ENCODE measurements at regions not wholly inside any gene's neighbourhood (a gene's known extent, or its start where the extent isn't known, plus 50 kb on each side); places are given as distances from the start of the nearest gene placed in this dataset.
"Not testable (repeated sequence)": the region's sequence is repeated elsewhere in the genome, so short reads cannot be mapped to it uniquely, and the experiment has no call there.

GRCh38 chr4:188977232-188977631 lies 838.0 kb downstream of the TRIML1 start:
- DNase-seq: peak; percentile 18

- no peak for DNase-seq
Observed at GRCh38 chr4:188984518-188984917, 845.3 kb downstream of the TRIML1 start.

DNA sequence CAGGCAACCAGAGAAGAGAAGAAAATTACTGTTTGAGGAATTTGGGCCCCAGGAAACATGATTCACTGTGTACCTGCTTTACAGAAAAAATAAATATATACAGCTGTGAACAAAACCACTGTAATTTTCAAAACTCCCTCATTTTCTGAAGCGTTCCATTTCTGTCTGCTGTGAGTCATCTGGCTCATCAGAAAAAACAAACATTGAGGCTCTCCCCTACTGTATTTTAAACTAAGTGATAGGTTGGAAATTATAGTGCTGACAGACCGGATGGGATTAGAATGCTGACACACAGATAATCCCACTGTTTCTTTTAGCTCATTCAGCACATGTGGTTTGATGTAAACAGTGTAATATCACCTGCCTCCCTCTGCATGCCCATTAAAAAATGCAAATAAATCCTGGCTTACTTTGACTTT lies 847.0 kb downstream of the TRIML1 start:
- DNase-seq: no peak

DNA sequence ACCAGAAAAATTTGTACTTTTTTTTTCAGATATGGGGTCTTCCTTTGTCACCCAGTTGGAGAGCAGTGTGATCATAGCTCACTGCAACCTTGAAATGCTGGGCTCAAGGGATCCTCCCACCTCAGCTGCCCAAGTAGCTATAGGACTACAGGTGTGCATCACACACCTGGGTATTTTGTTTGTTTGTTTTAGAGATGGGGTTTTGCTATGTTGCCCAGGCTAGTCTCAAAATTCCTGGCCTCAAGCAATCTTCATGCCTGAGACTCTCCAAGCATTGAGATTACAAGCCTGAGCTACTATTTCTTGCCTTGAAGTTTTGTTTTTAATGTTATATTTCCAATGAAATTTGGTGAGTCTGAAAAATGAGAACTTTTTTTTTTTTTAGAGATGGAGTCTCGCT lies 847.8 kb downstream of the TRIML1 start:
- no peak for DNase-seq

GRCh38 chr4:188988131-188988530 lies 848.9 kb downstream of the TRIML1 start:
- DNase-seq: no peak

DNA sequence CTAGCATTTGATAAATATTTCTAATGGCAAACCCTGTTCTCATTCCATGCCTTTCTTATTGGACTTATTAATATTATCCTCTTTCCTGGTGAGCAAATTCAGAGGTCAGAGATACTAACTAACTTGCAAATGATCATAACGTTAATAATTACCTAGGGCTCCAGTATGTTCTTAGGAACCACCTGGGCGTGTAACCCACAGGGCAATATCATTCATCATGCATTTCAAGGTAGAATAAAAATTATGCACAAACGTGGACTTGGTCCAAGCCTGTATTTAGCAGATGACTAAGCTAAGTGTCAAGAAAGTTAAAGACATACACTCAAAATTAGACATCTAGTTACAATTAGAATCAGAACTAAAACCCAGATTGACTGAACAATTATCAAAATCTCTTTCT lies 850.1 kb downstream of the TRIML1 start:
- DNase-seq: no peak

DNA sequence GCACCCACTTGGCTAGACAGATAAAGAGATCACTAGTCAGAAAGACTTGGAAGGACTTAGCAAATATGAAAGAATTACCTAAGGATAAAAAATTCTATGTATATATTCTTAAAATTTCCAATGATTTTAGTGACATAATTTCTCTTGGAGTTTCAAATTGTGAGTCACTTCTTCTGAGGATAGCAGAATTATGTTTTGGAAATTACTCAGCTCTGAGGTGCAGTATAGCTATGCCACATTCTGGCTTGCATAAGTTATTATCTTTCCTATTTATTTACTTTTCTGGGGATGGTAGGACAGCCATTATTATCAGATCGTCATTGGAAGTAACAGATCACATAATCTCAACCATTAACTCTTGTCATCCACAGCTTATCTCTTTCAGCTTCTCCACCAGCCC lies 853.5 kb downstream of the TRIML1 start:
- no peak for DNase-seq

- no peak for DNase-seq
Observed at GRCh38 chr4:188993871-188994270, 854.6 kb downstream of the TRIML1 start.

- no peak for DNase-seq
Observed at GRCh38 chr4:189001283-189001970, 862.2 kb downstream of the TRIML1 start.

DNA sequence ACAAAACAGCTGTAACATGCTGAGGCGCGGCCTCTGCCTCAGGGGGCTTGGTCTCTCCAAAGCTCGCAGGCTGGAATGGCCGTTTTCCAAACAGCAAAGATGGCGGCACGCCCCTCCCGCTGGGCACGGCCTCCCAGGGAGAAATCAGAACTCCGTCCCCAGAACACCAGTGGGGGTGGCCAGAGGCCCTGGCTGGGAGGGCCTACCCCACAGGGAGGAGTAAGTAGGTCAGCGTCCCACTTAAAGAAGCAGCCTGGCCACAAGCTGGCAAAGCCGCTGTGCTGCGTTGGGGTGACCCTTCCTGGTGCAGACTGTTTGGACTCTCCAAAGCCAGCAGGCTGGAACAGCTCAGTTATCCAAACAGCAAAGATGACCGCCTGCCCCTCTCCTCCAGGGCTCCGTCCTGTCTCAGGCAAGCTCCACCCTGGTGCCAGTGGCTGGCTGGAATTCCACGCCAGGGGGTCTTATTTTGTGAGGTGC lies 862.8 kb downstream of the TRIML1 start:
- no peak for DNase-seq

- no peak for DNase-seq
Observed at GRCh38 chr4:189002475-189002874, 863.2 kb downstream of the TRIML1 start.

GRCh38 chr4:189010452-189011217 lies 871.4 kb downstream of the TRIML1 start:
- DNase-seq: not testable (repeated sequence)

DNA sequence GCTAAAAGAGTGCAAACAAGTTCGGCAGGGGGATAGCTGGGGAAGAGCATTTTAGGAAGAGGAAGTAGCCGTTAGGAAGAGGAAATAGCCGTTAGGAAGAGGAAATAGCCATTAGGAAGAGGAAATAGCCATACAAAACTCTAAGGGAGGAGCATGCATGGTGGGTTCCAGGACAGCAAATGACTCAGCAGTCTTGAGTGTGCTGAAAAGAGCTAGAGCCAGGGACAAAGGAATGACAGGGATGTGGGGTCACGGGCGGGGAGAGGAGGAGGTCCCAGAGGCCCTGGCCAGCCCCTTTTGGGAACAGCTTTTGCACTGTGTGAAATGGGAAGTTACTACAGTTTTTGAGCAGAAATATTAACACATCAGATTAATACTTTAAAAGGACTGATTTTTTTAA lies 882.6 kb downstream of the TRIML1 start:
- no peak for DNase-seq

- DNase-seq: no peak
Observed at GRCh38 chr4:189022440-189023035, 883.3 kb downstream of the TRIML1 start.

DNA sequence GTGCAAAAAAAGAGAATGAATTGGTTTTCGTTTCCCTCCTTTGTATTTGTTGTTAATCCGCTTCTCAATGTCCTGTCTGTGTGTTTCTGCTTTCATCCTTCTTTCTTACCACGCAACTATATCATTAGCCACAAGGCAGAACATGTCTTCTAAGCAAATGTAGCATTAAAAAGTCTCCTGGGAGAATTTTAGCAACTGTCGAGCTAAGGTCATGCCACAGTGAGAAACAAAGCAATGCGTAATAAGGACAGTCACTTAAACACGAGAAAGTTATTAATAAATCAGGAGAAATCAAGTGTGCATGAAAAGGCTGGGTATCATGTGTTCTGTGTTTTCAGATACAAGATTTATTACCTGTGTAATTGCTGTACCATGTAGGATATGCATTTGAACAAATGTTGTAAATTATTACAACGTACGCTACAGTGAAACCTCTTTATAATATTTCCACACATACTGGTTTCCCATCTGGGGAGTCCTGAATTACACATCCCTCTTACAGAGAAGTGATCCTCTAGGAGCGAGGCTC lies 890.8 kb downstream of the TRIML1 start:
- no peak for DNase-seq

- DNase-seq: no peak
Observed at GRCh38 chr4:189032606-189033338, 893.5 kb downstream of the TRIML1 start.

DNA sequence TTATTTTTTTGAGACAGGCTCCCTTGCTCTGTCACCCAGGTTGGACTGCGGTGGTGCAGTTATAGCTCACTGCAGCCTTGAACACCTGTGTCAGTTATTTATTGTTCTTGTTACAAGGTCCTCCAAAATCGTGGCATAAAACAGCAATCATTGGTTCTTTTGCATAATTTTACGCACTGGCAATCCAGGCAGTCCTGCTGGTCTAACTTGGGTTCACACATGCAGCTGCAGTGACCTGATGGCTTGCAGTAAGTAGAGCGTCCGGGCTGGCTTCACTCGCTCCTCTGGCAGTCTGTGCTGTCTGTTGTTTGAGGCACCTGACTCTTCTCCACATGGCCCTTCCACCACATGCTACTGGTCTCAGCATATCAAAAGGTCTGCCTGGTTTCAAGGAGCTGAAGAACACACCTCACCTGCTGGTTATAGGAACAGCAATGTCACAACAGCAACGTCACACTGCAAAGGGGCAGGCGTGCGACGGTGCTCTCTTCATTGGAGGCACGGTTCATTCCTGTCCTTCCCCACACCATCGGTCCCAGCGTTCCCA lies 894.6 kb downstream of the TRIML1 start:
- no peak for DNase-seq

DNA sequence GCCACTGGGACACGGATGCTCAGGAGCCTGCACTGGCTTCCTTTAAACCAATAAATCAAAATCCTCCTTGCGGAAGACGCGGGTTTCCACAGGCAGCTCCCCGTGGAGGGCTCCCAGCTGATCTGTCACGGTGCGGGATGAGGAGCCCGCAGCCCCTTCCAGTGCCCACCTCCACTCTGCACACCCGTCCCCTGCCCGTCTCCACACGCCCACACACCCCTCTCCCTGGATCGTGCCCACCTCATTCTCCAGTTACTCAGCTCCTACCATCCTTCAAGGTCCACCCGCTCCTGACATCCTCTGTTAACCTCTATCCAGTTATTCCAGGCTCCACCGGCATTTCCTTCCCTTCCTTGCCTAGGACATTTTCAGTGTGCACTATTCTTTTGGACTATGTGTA lies 895.9 kb downstream of the TRIML1 start:
- no peak for DNase-seq

GRCh38 chr4:189035654-189036053 lies 896.4 kb downstream of the TRIML1 start:
- no peak for DNase-seq

DNA sequence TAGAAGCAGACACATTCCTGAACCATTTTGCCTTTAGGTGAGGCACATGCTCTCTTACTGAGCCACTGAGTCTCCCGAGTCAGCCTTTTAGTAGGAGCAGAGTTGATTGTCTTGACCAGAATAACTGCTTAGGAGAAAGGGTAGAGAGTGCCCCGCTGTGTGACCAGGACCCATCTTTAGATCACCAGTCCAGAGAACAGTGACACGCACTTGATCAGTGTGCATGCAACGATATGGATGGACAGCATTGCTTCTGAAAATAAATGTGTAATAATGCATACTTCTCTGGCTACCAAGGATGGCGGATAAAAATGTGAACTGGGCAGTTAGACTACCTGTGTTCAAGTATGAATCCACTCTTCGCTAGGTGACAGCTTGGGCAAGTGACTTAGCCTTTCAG lies 897.7 kb downstream of the TRIML1 start:
- DNase-seq: no peak

DNA sequence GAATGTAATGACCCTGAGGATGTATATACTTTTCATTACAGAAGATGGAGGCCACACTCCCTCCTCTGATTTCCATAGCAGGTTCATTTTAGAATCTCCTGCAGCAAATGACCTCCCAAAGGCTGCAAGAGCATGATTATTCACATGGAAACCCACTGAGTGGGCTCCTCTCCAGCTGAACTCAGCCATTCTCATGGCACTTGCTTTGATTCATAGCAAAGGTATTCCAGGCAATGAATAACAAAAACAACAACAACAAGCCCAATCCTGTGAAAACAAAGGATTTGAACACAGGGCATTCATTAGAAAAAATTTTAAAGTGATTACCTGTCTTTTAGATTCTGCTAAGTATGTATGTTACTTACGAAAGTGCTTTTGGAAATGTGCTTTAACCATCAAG lies 894.0 kb upstream of the FRG1 start:
- DNase-seq: no peak

DNA sequence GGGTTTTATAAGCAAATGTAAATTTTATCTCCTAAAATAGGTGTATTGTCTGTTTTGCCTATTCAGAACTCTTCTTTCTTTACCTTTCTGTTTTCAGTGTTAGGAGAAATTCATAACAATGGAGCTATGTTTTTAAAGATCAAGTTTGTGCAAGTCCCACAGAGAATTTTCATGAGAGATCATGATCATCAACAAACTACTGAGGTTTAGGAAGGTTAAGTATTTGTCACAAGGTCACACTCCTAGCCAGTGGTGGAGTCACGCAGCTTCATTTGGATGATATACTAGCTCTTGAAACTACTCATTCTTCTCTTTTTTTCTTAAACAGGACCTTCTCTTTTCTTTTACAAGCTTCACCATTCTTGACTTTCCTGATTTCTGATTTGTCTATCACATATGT lies 892.6 kb upstream of the FRG1 start:
- no peak for DNase-seq

DNA sequence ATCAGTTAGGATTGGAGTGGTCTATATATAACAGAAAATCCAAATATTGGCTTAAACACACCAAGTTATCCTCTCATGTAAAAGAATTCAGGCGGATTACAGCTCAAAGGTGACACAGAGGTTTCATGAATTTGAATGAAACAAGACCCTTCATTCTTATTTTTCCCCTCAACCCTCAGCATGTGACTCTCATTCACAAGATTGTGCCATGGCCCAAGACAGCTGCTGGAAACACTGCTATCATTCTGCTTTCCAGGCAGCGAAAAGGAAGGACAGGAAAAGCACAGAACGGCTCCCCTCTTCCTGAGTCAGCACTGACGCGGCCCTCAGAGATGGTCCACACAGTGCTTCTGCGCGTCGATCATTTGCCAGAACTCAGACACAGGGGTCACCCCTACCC lies 891.0 kb upstream of the FRG1 start:
- DNase-seq: no peak

Measured in NCI-H1092 treated with DMSO at 0.1 percent for 48 hours (cell line).